ENCODE measurements at regions not wholly inside any gene's neighbourhood (a gene's known extent, or its start where the extent isn't known, plus 50 kb on each side); places are given as distances from the start of the nearest gene placed in this dataset.

GRCh38 chr2:120785228-120785966 is 49.7 kb downstream of the GLI2 start:
- no peak for DNase-seq

- no peak for DNase-seq
Measured at GRCh38 chr2:120786038-120786960, 50.6 kb downstream of the GLI2 start.

DNA sequence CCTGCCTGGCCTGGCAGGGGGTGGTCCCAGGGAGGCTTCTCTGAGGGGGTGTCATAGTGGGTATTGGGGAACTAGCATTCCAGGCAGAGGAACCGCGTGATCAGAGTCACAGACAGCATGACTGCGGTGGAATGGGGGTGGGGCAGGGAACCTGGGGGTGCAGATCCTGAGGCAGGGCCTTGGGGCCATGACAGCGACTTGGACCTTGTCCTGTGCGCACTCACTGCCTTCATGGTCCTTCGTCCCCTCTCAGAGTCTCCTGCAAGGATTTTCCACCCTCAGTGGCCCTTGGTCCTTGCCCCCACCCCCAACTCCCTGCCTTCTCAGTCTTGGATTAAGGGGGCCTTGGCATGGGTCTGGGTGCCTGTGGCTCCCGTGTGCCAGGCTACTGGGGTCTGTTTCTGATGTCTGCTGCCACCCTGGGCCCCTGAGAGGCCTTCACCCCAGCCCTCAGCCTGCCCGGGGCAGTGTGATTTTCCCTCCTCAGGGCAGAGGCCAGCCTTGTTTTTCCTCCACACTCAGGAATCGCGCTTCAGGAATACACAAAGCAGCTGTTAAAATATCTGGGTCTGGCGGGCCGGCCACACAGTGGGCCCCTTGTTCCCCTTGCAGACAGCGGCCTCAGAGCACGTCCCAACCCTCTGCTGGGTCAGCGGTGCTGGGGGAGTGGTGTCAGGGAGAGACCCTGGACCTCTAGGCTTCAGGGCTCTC is 51.6 kb downstream of the GLI2 start:
- DNase-seq: no peak

DNA sequence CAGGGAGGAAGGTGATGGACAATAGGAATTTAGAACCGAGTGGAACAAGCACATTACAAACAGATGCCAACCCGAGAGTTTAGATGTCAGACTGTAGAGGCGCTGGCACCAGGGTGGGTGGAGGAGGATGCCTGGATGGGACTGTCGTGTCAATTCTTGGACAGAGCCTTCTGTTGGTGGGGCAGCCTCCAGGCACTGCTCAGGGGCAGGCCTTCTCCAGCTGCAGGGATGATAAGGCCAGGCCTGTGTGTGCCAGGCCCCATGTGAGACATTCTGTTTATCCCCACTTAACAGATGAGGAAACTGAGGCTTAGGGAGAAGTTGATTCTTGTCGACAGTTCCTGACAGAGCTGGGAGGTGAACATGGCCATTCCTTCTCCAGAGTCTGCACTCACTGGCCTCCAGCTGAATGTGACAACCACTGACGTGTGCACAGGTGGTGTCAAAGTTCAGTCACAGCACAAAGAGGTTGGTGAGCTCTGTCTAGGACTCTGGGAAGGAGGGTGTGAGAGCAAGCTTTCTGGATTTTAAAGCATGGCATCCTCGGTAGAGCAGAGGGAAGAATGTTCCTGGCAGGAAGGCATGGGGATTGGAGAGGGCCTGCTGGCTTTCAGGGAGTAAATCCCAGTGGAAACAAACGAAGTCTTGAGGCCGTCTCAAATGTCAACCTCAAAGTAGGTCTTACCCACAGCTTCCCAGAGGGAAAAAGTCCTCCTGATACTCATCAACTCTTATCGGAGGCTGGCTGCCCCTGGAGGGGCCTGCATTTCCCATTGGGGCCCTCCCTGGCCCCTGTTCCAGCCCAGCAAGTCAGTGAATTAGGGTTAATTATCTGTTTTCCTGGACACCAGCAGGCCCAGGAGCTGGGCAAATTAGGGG is 52.4 kb downstream of the GLI2 start:
- no peak for DNase-seq

DNA sequence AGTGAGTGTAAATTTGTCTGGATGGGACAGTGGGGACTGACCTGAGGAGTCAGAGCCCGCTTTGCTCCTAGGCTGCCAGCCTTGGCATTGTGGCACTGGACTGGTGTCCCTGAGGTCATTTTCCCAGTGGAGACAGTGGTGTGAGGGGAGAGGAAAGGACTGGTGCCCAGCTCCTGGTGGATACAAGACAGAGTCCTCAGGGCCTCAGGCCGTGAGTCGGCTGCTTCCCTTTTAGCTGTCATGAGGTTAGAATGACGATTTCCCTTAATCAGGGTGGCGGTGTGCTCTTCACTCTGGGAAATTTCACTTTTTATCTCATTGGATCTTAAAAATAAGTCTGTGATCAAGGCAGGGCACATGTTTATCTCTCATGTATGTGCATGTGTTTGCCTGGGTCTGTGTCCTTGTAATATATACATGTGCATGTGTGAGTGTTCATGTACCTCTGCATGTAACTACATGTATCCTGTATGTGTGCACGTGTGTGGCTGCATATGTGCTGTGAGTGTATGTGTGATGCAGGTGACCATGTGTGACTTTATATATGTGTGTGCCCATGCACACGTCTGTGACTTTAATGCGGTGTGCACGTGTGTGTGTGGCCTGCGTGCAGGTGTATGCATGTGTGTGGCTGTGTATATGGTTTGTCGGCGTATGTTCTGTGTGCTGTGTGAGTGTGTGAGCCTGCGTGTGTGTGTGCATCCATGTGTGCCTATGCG is 55.7 kb downstream of the GLI2 start:
- DNase-seq: no peak

DNA sequence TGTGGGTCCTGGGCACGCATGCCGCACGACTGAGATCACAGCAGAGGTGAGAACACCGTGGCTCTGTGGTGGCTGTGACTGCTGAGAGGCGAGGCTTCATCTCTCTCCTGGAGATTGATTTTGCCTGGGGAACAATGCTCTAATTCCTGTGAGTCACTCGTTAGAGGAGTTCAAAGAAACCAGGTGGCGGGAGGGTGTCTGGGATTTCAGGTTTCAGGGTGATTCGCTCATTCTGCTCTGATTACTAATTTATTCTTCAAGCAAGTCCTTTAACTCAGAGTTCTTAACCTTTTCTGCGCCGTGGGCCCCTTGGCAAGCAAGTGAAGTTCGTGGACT is 56.3 kb downstream of the GLI2 start:
- no peak for DNase-seq

DNA sequence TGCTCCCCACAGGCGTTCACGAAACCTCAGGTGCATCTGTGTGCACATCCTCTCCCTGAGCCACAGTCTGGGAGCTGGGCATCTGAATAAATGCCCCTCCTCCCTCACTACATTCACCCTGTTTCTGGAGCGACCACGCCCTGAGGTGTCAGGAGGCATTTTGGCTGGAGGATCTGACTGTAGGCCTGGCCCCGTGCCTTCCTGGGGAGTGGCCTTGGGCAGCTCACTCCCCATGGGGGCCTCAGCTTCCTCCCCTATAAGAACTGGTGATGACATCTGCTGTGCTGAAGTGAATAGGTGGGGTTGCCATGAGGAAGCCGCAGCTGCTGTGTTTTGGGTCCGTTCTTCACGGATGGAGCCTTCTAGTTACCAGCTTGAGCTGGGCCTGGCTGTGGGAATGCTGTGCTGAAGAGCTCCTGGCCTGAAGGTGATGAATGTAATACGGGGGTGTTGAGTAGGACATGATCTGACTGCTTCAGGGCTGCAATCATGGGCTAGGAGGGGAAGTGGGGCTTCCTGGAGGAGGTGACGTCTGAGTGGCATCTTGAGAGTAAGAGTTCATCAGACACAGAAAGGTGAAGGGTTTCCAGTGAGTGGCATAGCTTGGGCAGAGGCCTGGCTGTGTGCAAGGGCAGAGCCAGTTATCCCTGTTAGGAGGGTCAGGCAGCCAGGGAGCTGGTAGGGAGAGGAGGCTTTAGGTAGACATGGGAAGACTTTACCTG is 58.2 kb downstream of the GLI2 start:
- DNase-seq: no peak

GRCh38 chr2:120794716-120795115 is 59.0 kb downstream of the GLI2 start:
- DNase-seq: no peak

DNA sequence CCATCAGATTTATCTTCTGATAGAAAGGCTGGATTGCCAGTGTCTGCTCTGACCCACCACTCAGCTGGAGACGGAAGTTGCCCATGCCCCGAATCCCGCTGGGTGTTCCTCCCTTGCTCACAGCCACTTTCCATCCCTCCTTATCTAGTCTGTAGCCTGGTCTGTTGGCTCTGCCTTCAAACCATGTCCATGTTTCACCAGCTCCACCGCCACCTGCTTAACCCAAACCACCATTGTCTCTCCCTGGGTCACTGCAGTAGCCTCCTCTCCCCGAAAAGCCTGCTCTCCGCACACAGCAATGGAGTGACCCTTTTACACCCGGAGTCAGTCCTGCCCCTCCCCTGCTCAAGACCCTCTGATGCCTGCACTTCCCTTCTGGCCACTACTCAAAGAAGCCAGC is 60.4 kb downstream of the GLI2 start:
- DNase-seq: no peak

- DNase-seq: no peak
Measured at GRCh38 chr2:120797421-120798221, 62.0 kb downstream of the GLI2 start.

DNA sequence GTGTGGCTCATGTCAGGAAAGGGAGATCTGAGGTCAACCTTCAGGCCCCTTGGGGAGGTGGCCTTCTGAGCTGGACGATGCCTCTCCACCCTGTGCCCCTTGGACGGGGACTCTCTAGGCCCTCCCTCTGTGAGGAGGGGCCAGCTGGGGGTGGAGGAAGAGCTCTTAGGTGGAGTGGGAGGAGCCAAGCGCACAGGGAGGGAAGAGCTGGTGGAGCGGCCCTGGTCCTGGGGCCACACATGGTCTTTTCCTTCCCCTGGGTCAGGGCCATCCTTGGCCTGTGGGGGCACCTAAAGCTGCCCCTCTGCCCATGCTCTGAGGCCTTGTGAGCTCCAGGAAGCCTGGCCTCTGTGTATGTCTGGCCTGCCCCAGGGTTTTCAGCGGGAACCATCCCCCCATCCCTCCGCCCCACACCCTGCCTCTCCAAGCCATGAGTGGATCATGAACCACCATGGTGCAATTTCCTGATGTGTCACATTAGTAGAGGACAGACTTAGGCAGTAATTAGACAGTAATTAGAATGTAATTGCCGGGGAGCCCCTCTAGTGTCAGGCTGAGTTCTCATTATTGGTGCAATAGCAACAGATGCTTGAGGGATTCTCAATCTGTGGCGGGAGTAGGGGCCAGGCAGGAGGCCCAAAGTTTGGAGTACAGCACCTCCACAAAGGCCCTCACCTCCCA is 63.0 kb downstream of the GLI2 start:
- no peak for DNase-seq

DNA sequence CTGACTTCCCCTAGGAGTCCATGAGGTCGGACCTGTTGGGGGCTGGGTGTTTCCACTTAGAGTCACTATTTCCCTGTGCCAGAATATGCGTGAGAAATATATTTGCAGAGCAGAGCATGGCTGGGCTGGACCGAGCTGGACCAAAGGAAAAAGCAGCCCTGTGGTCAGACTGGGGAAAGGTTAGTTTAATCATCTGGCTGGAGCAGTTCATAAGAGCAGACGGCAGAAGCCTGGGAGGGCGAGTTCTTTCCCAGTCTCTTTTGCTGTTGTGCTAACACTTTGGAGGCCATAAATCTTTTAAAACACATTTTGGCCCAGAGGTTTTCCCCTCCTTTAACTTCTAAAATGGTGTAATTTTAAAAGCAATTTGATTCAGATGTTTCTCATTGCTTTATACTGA is 66.5 kb downstream of the GLI2 start:
- no peak for DNase-seq

GRCh38 chr2:120802867-120803484 is 67.3 kb downstream of the GLI2 start:
- DNase-seq: no peak

- DNase-seq: no peak
Measured at GRCh38 chr2:120803764-120804335, 68.2 kb downstream of the GLI2 start.

- DNase-seq: no peak
Measured at GRCh38 chr2:120804459-120804858, 68.8 kb downstream of the GLI2 start.

DNA sequence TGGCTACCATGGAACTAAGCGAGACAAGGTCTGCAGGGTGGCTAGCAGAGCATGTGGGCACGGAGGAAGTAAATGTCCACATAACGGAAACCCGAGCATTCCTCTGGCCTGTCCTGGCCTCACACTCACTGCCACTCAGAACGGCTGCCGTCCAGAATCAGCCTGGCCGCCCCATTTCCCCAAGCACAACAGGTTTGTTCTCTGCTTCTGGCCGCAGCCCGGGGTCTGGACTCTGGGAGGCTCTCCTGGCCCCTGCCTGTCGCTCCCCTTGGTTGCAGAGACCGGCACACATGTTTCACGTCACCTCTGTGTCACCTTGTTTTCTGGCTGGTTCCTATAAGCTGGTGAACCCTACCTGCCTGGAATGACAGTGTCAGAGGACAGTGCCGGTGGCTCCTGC is 69.3 kb downstream of the GLI2 start:
- no peak for DNase-seq

DNA sequence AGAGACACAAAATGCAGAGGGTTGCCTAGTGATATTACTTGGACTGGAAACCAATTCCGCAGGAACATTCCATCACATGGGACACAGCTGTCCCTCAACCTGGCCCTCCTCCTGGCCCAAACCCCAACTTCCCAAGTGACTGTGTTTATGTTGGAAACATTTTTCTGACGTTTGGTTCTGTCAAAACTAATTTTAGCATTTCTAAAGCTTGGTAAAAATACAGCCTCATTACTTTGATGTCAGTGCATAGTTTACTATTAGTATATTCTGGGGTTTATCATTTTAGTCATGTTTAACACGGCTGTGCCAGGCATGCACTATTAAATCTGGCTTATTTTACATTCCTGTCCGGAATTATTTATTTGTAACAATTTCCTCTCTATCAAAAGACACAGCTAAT is 69.9 kb downstream of the GLI2 start:
- no peak for DNase-seq

DNA sequence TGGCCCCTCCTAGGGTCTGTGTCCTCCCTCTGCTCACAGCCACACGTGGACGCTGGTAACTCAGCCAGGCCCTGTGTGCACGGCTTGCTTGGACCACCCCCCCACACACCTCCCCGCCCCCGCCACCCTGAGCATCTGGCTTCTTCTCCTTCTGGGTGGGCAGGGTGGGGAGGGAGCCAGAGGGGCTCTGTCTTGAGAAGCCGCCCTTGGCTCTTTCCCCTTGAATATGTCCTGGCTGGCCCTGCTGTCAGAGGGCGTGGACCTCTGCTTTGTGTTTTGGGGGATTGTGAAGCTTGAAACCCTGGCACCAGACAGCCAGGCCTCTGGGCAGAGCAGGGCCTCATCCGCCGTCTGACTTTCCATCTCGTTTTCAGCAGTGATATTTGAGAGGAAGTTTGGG is 72.1 kb downstream of the GLI2 start:
- DNase-seq: no peak

DNA sequence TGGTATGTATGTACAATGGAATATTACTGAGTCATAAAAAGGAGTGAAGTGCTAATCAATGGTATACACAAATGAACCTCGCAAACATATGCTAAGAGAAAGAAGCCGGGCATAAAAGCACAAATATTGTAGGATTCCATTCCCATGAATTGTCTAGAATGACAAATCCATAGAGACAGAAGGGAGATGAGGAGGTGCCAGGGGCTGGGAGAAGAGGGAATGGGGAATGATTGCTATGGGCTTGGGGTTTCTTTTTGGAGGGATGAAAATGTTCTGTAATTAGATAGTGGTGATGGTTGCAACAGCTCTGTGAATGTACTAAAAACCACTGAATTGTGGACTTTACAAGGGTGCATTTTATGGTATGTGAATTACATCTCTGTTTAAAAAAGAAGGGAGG is 73.5 kb downstream of the GLI2 start:
- no peak for DNase-seq

Measured in CD4-positive, alpha-beta T cell treated with Interleukin-1 beta for 1 hour (primary cell).